Sigmoid colon (tissue), 6 donors: ENCODE measurements at regions not wholly inside any gene's neighbourhood (a gene's known extent, or its start where the extent isn't known, plus 50 kb on each side); places are given as distances from the start of the nearest gene placed in this dataset.
"Not testable (repeated sequence)": the region's sequence is repeated elsewhere in the genome, so short reads cannot be mapped to it uniquely, and the experiment has no call there.

Experiments
- DNase-seq: peaks from one replicate; pipeline ENCODE4 v3.0.0-alpha.2; 2019
- H3K27ac ChIP-seq, 4 donors: fragments of 200-600 bp; sonication (generic); one replicate each; pipeline ENCODE4 v1.5.1; 2016 to 2019; ENCODE audit warnings: mild to moderate bottlenecking in 1 of 4
- H3K27me3 ChIP-seq, 3 donors: fragments of 200-600 bp; sonication (generic); one replicate each; pipeline ENCODE4 v1.5.1; 2019; ENCODE audit warnings: mild to moderate bottlenecking in 1 of 3
- H3K36me3 ChIP-seq, 4 donors: fragments of 200-600 bp; sonication (generic); one replicate each; pipeline ENCODE4 v1.5.1; 2016 to 2019
- H3K4me1 ChIP-seq, 4 donors: fragments of 200-600 bp; sonication (generic); one replicate each; pipeline ENCODE4 v1.5.1; 2017 to 2019
- H3K4me3 ChIP-seq, 4 donors: fragments of 200-600 bp; sonication (generic); one replicate each; pipeline ENCODE4 v1.5.1; 2017 to 2019; ENCODE audit warnings: mild to moderate bottlenecking in 2 of 4, moderate library complexity in 1 of 4
- H3K9me3 ChIP-seq, 4 donors: fragments of 200-600 bp in 3 of 4; sonication (generic) in 3 of 4; one replicate each; pipeline versions ENCODE4 v1.5.1 to v1.6.1; 2013 to 2019
- CTCF ChIP-seq, 4 experiments: fragments of 450-650 bp in 3 of 4; fragments of 200-600 bp in 1 of 4; IDR thresholded peaks; one replicate each; pipeline ENCODE4 v1.5.1; 2016 to 2019; ENCODE audit warnings: antibody characterized with exemption in 4 of 4, mild to moderate bottlenecking in 3 of 4, moderate library complexity in 2 of 4
- WGBS, 2 donors: extraction: QIAGEN DNeasy Blood & Tissue Kit; methylation state at CpG; one replicate each; pipeline ENCODE4 v1.1.7; 2013; 5-methylcytosine and 5-hydroxymethylcytosine counted together
- intact Hi-C: fragments of 100-400 bp; cut with DNase I; formaldehyde crosslinking; loops from one replicate; pipeline ENCODE4 v1.15.1; 2023
- donor health status: healthy with polysubstance abuse.
- donor health status: healthy.

GRCh38 chr11:71638801-71639519, 56.3 kb upstream of the KRTAP5-11 start:
- H3K27ac ChIP-seq, H3K36me3 ChIP-seq, H3K9me3 ChIP-seq, intact Hi-C loops, H3K27me3 ChIP-seq, DNase-seq, H3K4me1 ChIP-seq: not testable (repeated sequence)
- 11 to 13% methylated on average over 45 of the region's 48 CpGs for WGBS, 2 donors
- peak in 1 of 4 experiments; percentile 72 for TF ChIP-seq CTCF (IDR thresholded peaks at IDR 0.05)
- H3K4me3 ChIP-seq: peak overlapping the region in 3 of 4 donors; percentile 18 to 38 (median 38)

GRCh38 chr11:71639520-71639849, 56.8 kb upstream of the KRTAP5-11 start:
- 1% methylated on average over 32 of the region's 32 CpGs for WGBS, 2 donors
- H3K36me3 ChIP-seq, H3K27ac ChIP-seq, intact Hi-C loops, H3K4me1 ChIP-seq, DNase-seq, H3K9me3 ChIP-seq, H3K27me3 ChIP-seq: not testable (repeated sequence)
- peak overlapping the region in 3 of 4 donors; percentile 18 to 38 (median 38) for H3K4me3 ChIP-seq

GRCh38 chr11:71639916-71640315, 57.2 kb upstream of the KRTAP5-11 start:
- H3K9me3 ChIP-seq, H3K36me3 ChIP-seq, DNase-seq, intact Hi-C loops, H3K27ac ChIP-seq, H3K4me1 ChIP-seq, H3K4me3 ChIP-seq, H3K27me3 ChIP-seq: not testable (repeated sequence)
- WGBS, 2 donors: 4 to 18% methylated on average over 15 to 16 of the region's 19 CpGs

GRCh38 chr11:71647078-71647477, 64.4 kb upstream of the KRTAP5-11 start:
- H3K9me3 ChIP-seq, H3K27ac ChIP-seq, H3K27me3 ChIP-seq, H3K4me3 ChIP-seq, H3K36me3 ChIP-seq, DNase-seq, intact Hi-C loops, H3K4me1 ChIP-seq: not testable (repeated sequence)
- 51 to 82% methylated on average over 5 of the region's 5 CpGs for WGBS, 2 donors

- H3K27me3 ChIP-seq, H3K4me1 ChIP-seq, H3K4me3 ChIP-seq, H3K9me3 ChIP-seq, intact Hi-C loops, DNase-seq, H3K27ac ChIP-seq, H3K36me3 ChIP-seq: not testable (repeated sequence)
- 80 to 84% methylated on average over 5 of the region's 5 CpGs for WGBS, 2 donors
These were observed 70.3 kb upstream of the KRTAP5-11 start for GRCh38 chr11:71652998-71653397.

- H3K4me1 ChIP-seq, H3K27me3 ChIP-seq, H3K27ac ChIP-seq, H3K4me3 ChIP-seq, H3K36me3 ChIP-seq, intact Hi-C loops, DNase-seq, H3K9me3 ChIP-seq: not testable (repeated sequence)
- 91 to 94% methylated on average over 3 of the region's 3 CpGs for WGBS, 2 donors
These were observed 71.7 kb upstream of the KRTAP5-11 start for GRCh38 chr11:71654423-71654822.

GRCh38 chr11:71655041-71655440, 72.4 kb upstream of the KRTAP5-11 start:
- H3K4me3 ChIP-seq, H3K36me3 ChIP-seq, H3K4me1 ChIP-seq, H3K27ac ChIP-seq, DNase-seq, H3K27me3 ChIP-seq, H3K9me3 ChIP-seq, intact Hi-C loops: not testable (repeated sequence)
- WGBS, 2 donors: 81 to 84% methylated on average over 7 of the region's 7 CpGs

GRCh38 chr11:71656513-71656912, 73.8 kb upstream of the KRTAP5-11 start:
- intact Hi-C loops, H3K9me3 ChIP-seq, H3K36me3 ChIP-seq, H3K4me3 ChIP-seq, H3K27me3 ChIP-seq, H3K4me1 ChIP-seq, H3K27ac ChIP-seq, DNase-seq: not testable (repeated sequence)
- 47 to 62% methylated on average over 3 to 4 of the region's 5 CpGs for WGBS, 2 donors

GRCh38 chr11:71664941-71665340, 82.3 kb upstream of the KRTAP5-11 start:
- H3K4me1 ChIP-seq, H3K4me3 ChIP-seq, DNase-seq, H3K27ac ChIP-seq, intact Hi-C loops, H3K27me3 ChIP-seq, H3K36me3 ChIP-seq, H3K9me3 ChIP-seq: not testable (repeated sequence)
- WGBS, 2 donors: 29 to 59% methylated on average over 2 to 3 of the region's 3 CpGs

- DNase-seq, H3K9me3 ChIP-seq, intact Hi-C loops, H3K36me3 ChIP-seq, H3K4me1 ChIP-seq, H3K27me3 ChIP-seq, H3K27ac ChIP-seq, H3K4me3 ChIP-seq: not testable (repeated sequence)
These were observed 115.4 kb upstream of the KRTAP5-11 start for GRCh38 chr11:71698110-71698509.

GRCh38 chr11:71698961-71699360, 116.3 kb upstream of the KRTAP5-11 start:
- H3K4me3 ChIP-seq, H3K4me1 ChIP-seq, H3K9me3 ChIP-seq, DNase-seq, H3K27ac ChIP-seq, intact Hi-C loops, H3K27me3 ChIP-seq, H3K36me3 ChIP-seq: not testable (repeated sequence)
- WGBS, 2 donors: 81 to 86% methylated on average over 2 of the region's 2 CpGs

- H3K4me1 ChIP-seq, DNase-seq, intact Hi-C loops, H3K9me3 ChIP-seq, H3K27me3 ChIP-seq, H3K4me3 ChIP-seq, H3K27ac ChIP-seq, H3K36me3 ChIP-seq: not testable (repeated sequence)
- WGBS, 2 donors: 80 to 87% methylated on average over 3 of the region's 3 CpGs
These were observed 119.0 kb upstream of the KRTAP5-11 start for GRCh38 chr11:71701435-71702291.
